GM12878 (cell line): ENCODE measurements at regions not wholly inside any gene's neighbourhood (a gene's known extent, or its start where the extent isn't known, plus 50 kb on each side); places are given as distances from the start of the nearest gene placed in this dataset.

Experiments used
- ATAC-seq: fragments of 200-7000 bp; cut with Tn5 transposase; 3 replicates; pipeline ENCODE4 v1.9.1; 2020; ENCODE audit warnings: mild to moderate bottlenecking, moderate library complexity
- BruUV-seq: library from RNA; stranded (reverse); fragments of 400-500 nt; replicated peaks from 2 replicates; lab custom pipeline; 2021; lab: Mats Ljungman, UMichigan
- CTCF ChIA-PET: fragments of 300-600 bp; sonication (Branson Sonifier 250); formaldehyde crosslinking; extraction: SDS; loops from one replicate; lab custom pipeline; 2021; ENCODE audit warnings: inconsistent platforms; lab: Yijun Ruan, JAX
- POLR2A ChIA-PET: fragments of 350-600 bp; formaldehyde crosslinking; extraction: SDS; loops from one replicate; lab custom pipeline; 2021; ENCODE audit warnings: inconsistent platforms; lab: Charles Lee
- RAD21 ChIA-PET: fragments of 300-600 bp; sonication (Branson Sonifier 250); formaldehyde crosslinking; loops from one replicate; lab custom pipeline; 2023; ENCODE audit warnings: antibody characterized with exemption; ENCODE audit not compliant: unreplicated experiment; lab: Charles Lee
- SMC1A ChIA-PET: fragments of 300-600 bp; sonication (Branson Sonifier 250); formaldehyde crosslinking; loops from one replicate; lab custom pipeline; 2023; ENCODE audit not compliant: unreplicated experiment, uncharacterized antibody; lab: Charles Lee
- DNase-seq: peaks from one replicate; pipeline ENCODE4 v3.0.0-alpha.2; 2011; ENCODE audit warnings: low read depth, low spot score
- FAIRE-seq: peaks from 3 replicates; lab custom pipeline; 2011; peaks lifted over from hg19 to GRCh38; lab: Jason Lieb, UNC
- H2AFZ ChIP-seq: 2 replicates; pipeline ENCODE4 v1.6.0; 2011; ENCODE audit warnings: low read depth, low read length, control low read depth; ENCODE audit not compliant: control insufficient read depth
- H3K27ac ChIP-seq: 2 replicates; pipeline ENCODE4 v1.5.1; 2011; ENCODE audit warnings: control low read depth; ENCODE audit not compliant: control insufficient read depth, insufficient read depth
- H3K27me3 ChIP-seq, 2 experiments: replicated peaks in 1 of 2; 2 replicates each; pipeline versions ENCODE4 v1.6.0 to v1.6.1; 2011; ENCODE audit warnings: low read length in 1 of 2; ENCODE audit not compliant: control insufficient read depth in 2 of 2, insufficient read depth in 2 of 2
- H3K36me3 ChIP-seq, 2 experiments: 2 replicates each; pipeline ENCODE4 v1.5.1; 2011; ENCODE audit warnings: low read length in 1 of 2; ENCODE audit not compliant: control insufficient read depth in 2 of 2, insufficient read depth in 2 of 2
- H3K4me1 ChIP-seq: 2 replicates; pipeline ENCODE4 v1.6.1; 2011; ENCODE audit warnings: mild to moderate bottlenecking, low read length, moderate library complexity, mixed read lengths; ENCODE audit not compliant: control insufficient read depth, insufficient read depth
- H3K4me2 ChIP-seq: 2 replicates; pipeline ENCODE4 v1.6.0; 2011; ENCODE audit warnings: control low read depth; ENCODE audit not compliant: control insufficient read depth, insufficient read depth
- H3K4me3 ChIP-seq: fragments of 200-600 bp; sonication (generic); 2 replicates; pipeline ENCODE4 v1.5.1; 2016
- H3K79me2 ChIP-seq: 2 replicates; pipeline ENCODE4 v1.6.0; 2011; ENCODE audit warnings: low read length; ENCODE audit not compliant: control insufficient read depth, insufficient read depth
- H3K9ac ChIP-seq: 2 replicates; pipeline ENCODE4 v1.8.0; 2011; ENCODE audit warnings: low read length, control low read depth, mixed read lengths; ENCODE audit not compliant: control insufficient read depth, insufficient read depth
- H3K9me3 ChIP-seq: replicated peaks from 3 replicates; pipeline ENCODE4 v1.5.1; 2011; ENCODE audit warnings: mild to moderate bottlenecking, low read length; ENCODE audit not compliant: control insufficient read depth, insufficient read depth
- H4K20me1 ChIP-seq: 2 replicates; pipeline ENCODE4 v1.6.0; 2011; ENCODE audit not compliant: control insufficient read depth, insufficient read depth
- CBX5 ChIP-seq: sonication (generic); IDR thresholded peaks from 2 replicates; pipeline ENCODE4 v1.6.1; 2016; ENCODE audit warnings: low read depth, moderate library complexity, mild to moderate bottlenecking, inconsistent platforms
- CREB1 ChIP-seq: IDR thresholded peaks from 2 replicates; pipeline ENCODE4 v1.6.1; 2012; ENCODE audit warnings: low read depth, mild to moderate bottlenecking, inconsistent platforms
- JUND ChIP-seq: IDR thresholded peaks from 2 replicates; pipeline ENCODE4 v1.6.1; 2012; ENCODE audit warnings: low read depth, mild to moderate bottlenecking, low read length, improper control_type of control experiment, moderate library complexity
- MXI1 ChIP-seq: fragments of 150-350 bp; IDR thresholded peaks from 2 replicates; pipeline ENCODE4 v1.6.1; 2011; ENCODE audit warnings: low read depth, mild to moderate bottlenecking, inconsistent platforms, low read length, improper control_type of control experiment
- NFXL1 ChIP-seq: fragments of 450-650 bp; IDR thresholded peaks from 2 replicates; pipeline ENCODE4 v1.6.1; 2017; ENCODE audit warnings: antibody characterized with exemption, mild to moderate bottlenecking, borderline replicate concordance
- POLR2A ChIP-seq: IDR thresholded peaks from 2 replicates; pipeline ENCODE4 v1.6.1; 2011; ENCODE audit warnings: low read depth, mild to moderate bottlenecking, low read length
- SRF ChIP-seq, 2 experiments: IDR thresholded peaks; 2 replicates each; pipeline ENCODE4 v1.6.1; 2011; ENCODE audit warnings: low read depth in 2 of 2, low read length in 2 of 2, mild to moderate bottlenecking in 1 of 2, moderate library complexity in 1 of 2
- STAT1 ChIP-seq: fragments of 450-650 bp; conservative IDR thresholded peaks from 2 replicates; pipeline ENCODE4 v1.6.1; 2014; ENCODE audit warnings: antibody characterized with exemption, mild to moderate bottlenecking
- SUPT20H ChIP-seq: IDR thresholded peaks from 2 replicates; pipeline ENCODE4 v1.6.1; 2011; ENCODE audit warnings: low read depth, mild to moderate bottlenecking, low read length, moderate library complexity, borderline replicate concordance; ENCODE audit not compliant: control insufficient read depth
- TBL1XR1 ChIP-seq: IDR thresholded peaks from 2 replicates; pipeline ENCODE4 v1.6.1; 2012; ENCODE audit warnings: low read depth, low read length, improper control_type of control experiment
- ZBED1 ChIP-seq: IDR thresholded peaks from 2 replicates; pipeline ENCODE4 v1.6.1; 2016; ENCODE audit warnings: borderline replicate concordance
- ZBTB40 ChIP-seq: fragments of 450-650 bp; IDR thresholded peaks from 2 replicates; pipeline ENCODE4 v1.6.1; 2016; ENCODE audit warnings: mild to moderate bottlenecking, moderate library complexity, borderline replicate concordance
- WGBS: methylation state at CpG from one replicate; pipeline ENCODE4 v1.1.6; 2016; ENCODE audit warnings: low lambda C conversion rate; ENCODE audit not compliant: insufficient replicate concordance, insufficient coverage; ENCODE audit errors: missing lambda C conversion rate; 5-methylcytosine and 5-hydroxymethylcytosine counted together
- in situ Hi-C: fragments of 300-500 bp; cut with MboI; formaldehyde crosslinking; loops from 9 replicates; pipeline ENCODE4 v1.14.3; 2018; ENCODE audit warnings: mixed read lengths
- intact Hi-C: fragments of 100-400 bp; cut with micrococcal nuclease; formaldehyde crosslinking; loops from one replicate; pipeline ENCODE4 v1.14.2; 2022; ENCODE audit not compliant: unreplicated experiment
- TF ChIP-seq, protein P1 (sequence below): fragments of 450-650 bp; IDR thresholded peaks from 2 replicates; pipeline ENCODE4 v1.6.1; 2017; ENCODE audit warnings: mild to moderate bottlenecking

DNA sequence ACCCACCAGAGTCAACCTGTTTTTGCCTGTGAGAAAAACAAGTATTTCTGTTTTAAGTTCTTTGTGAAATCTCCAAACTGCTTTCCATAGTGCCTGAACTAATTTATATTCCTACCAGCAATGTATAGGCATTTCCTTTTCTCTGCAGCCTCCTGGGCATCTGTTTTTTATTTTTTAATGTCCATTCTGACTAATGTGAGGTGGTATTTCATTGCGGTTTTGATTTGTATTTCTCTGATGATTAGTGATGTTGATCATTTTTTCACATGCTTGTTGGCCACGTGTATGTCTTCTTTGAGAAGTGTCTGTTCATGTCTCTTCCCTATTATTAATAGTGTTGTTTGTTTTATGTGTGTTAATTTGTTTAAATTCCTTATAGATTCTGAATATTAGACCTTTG is 820.5 kb downstream of the MCTP2 start:
- H3K36me3 ChIP-seq = no peaks in the 10 kb centered on the region
- H3K4me2 ChIP-seq = no peak overlapping the region
- H3K4me3 ChIP-seq = no peak overlapping the region
- BruUV-seq = no TSS peak
- ChIA-PET CTCF (no interaction called here), SMC1A (no interaction called here), POLR2A (no interaction called here), RAD21 (no interaction called here)
- no peaks in the 10 kb centered on the region for H4K20me1 ChIP-seq
- no peak overlapping the region for H3K27ac ChIP-seq
- ATAC-seq = no peak
- no peaks in the 10 kb centered on the region for H3K79me2 ChIP-seq
- no peak for FAIRE-seq
- H2AFZ ChIP-seq = no peak overlapping the region
- no peaks in the 10 kb centered on the region; the same call in 2 of the 3 replicates for H3K9me3 ChIP-seq
- no peak for DNase-seq
- intact Hi-C loops = no loop called here
- WGBS = 40% methylated on average over 2 of the region's 2 CpGs
- H3K9ac ChIP-seq = no peak overlapping the region
- TF ChIP-seq SRF (IDR thresholded peaks at IDR 0.05; ENCODE audit: low read depth in 2 of 2, low read length in 2 of 2) (no peak), MXI1 (no peak)
- no peaks in the 10 kb centered on the region for H3K27me3 ChIP-seq
- in situ Hi-C loops = no loop called here
- no peaks in the 10 kb centered on the region for H3K4me1 ChIP-seq

DNA sequence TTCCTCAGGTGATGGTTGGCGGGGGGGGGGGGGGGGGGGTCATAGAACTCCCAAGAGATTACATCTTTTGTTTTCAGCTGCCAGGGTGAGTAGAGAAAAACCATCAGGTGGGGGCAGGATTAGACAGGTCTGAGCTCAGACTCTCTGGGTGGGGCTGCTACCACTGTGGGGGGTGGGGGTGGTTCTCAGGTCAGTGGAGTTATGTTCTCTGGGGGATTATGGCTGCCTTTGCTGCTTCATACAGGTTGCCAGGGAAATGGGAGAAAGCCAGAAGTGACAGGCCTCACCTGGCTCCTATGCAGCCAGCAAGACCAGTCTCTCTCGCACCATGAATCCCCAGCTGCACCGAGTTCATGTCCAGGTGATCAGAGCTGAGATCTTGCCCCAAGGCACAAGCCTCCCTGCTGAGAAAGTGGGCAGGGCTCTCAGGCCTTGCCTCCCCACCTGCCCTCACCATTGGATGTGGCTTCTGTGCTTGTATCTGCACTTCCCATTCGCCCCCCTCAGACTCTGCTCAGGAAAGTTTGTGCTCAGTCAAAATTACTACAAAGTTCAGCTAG is 828.1 kb downstream of the MCTP2 start:
- POLR2A ChIA-PET = no interaction called here
- Histone ChIP-seq H3K9me3 (no peaks in the 10 kb centered on the region; the same call in 2 of the 3 replicates), H3K4me1 (no peaks in the 10 kb centered on the region), H3K4me2 (no peak overlapping the region), H4K20me1 (no peaks in the 10 kb centered on the region), H3K79me2 (no peaks in the 10 kb centered on the region), H3K9ac (no peak overlapping the region), H3K4me3 (no peak overlapping the region), H3K27me3 (no peaks in the 10 kb centered on the region), H3K36me3 (no peaks in the 10 kb centered on the region), H2AFZ (no peak overlapping the region), H3K27ac (no peak overlapping the region)
- no TSS peak for BruUV-seq
- DNase-seq (no peak), ATAC-seq (no peak), FAIRE-seq (no peak)
- RAD21 ChIA-PET = no interaction called here
- in situ Hi-C loops (no loop called here), intact Hi-C loops (no loop called here)
- WGBS = 3% methylated on average over 2 of the region's 4 CpGs
- SMC1A ChIA-PET = no interaction called here
- CTCF ChIA-PET = no interaction called here
- TF ChIP-seq TBL1XR1 (no peak), ZBTB40 (no peak), CBX5 (no peak), SUPT20H (no peak), POLR2A (no peak), ZBED1 (no peak), STAT1 (no peak), NFXL1 (no peak), JUND (no peak), CREB1 (no peak)
- TF ChIP-seq, protein P1, sequence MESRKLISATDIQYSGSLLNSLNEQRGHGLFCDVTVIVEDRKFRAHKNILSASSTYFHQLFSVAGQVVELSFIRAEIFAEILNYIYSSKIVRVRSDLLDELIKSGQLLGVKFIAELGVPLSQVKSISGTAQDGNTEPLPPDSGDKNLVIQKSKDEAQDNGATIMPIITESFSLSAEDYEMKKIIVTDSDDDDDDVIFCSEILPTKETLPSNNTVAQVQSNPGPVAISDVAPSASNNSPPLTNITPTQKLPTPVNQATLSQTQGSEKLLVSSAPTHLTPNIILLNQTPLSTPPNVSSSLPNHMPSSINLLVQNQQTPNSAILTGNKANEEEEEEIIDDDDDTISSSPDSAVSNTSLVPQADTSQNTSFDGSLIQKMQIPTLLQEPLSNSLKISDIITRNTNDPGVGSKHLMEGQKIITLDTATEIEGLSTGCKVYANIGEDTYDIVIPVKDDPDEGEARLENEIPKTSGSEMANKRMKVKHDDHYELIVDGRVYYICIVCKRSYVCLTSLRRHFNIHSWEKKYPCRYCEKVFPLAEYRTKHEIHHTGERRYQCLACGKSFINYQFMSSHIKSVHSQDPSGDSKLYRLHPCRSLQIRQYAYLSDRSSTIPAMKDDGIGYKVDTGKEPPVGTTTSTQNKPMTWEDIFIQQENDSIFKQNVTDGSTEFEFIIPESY = no peak
